H1 (cell line): ENCODE measurements at regions not wholly inside any gene's neighbourhood (a gene's known extent, or its start where the extent isn't known, plus 50 kb on each side); places are given as distances from the start of the nearest gene placed in this dataset.
"Not testable (repeated sequence)": the region's sequence is repeated elsewhere in the genome, so short reads cannot be mapped to it uniquely, and the experiment has no call there.

Experiments used
- CTCF ChIA-PET: fragments of 300-600 bp; sonication (Branson Sonifier 250); formaldehyde crosslinking; loops from one replicate; lab custom pipeline; 2021; ENCODE audit not compliant: partially characterized antibody; lab: Charles Lee
- POLR2A ChIA-PET: fragments of 300-600 bp; sonication (Branson Sonifier 250); formaldehyde crosslinking; loops from one replicate; lab custom pipeline; 2021; ENCODE audit warnings: inconsistent platforms; ENCODE audit not compliant: partially characterized antibody; lab: Charles Lee
- DNase-seq, 2 experiments: peaks; one replicate each; pipeline versions ENCODE4 v3.0.0 to v3.0.0-alpha.2; 2010 to 2022; ENCODE audit warnings: low spot score in 2 of 2, low read depth in 1 of 2, mixed read lengths in 1 of 2
- FAIRE-seq: peaks from 2 replicates; lab custom pipeline; 2011; peaks lifted over from hg19 to GRCh38; lab: Jason Lieb, UNC
- H2AFZ ChIP-seq: 2 replicates; pipeline ENCODE4 v1.8.1; 2012; ENCODE audit warnings: low read length, inconsistent platforms
- H2AK5ac ChIP-seq: 2 replicates; pipeline ENCODE4 v1.6.1; 2013; ENCODE audit warnings: low read depth, low read length
- H2BK120ac ChIP-seq: replicated peaks from 2 replicates; pipeline ENCODE3; 2013; ENCODE audit warnings: low read depth, low read length, inconsistent platforms
- H2BK12ac ChIP-seq: 2 replicates; pipeline ENCODE4 v1.6.1; 2013; ENCODE audit warnings: low read depth, low read length
- H2BK15ac ChIP-seq: 2 replicates; pipeline ENCODE4 v1.6.1; 2013; ENCODE audit warnings: low read length
- H2BK20ac ChIP-seq: 2 replicates; pipeline ENCODE4 v1.6.1; 2013; ENCODE audit warnings: low read length
- H2BK5ac ChIP-seq: 2 replicates; pipeline ENCODE4 v1.6.1; 2013; ENCODE audit warnings: low read depth, low read length
- H3K14ac ChIP-seq: 2 replicates; pipeline ENCODE4 v1.6.1; 2013; ENCODE audit warnings: inconsistent platforms; ENCODE audit not compliant: insufficient read length
- H3K18ac ChIP-seq: 2 replicates; pipeline ENCODE4 v1.6.1; 2013; ENCODE audit warnings: low read length; ENCODE audit errors: extremely low read depth
- H3K23ac ChIP-seq: 2 replicates; pipeline ENCODE4 v1.6.1; 2013; ENCODE audit warnings: inconsistent platforms; ENCODE audit not compliant: insufficient read length
- H3K23me2 ChIP-seq: 2 replicates; pipeline ENCODE4 v1.6.1; 2013; ENCODE audit warnings: low read depth, low read length
- H3K27ac ChIP-seq: 2 replicates; pipeline ENCODE4 v1.6.1; 2011; ENCODE audit warnings: low read depth, low read length, inconsistent platforms
- H3K27me3 ChIP-seq, 4 experiments: replicated peaks in 1 of 4; 1 replicate in 1 of 4; 2 replicates in 3 of 4; pipeline versions ENCODE4 v1.6.1 to v1.8.1; 2011 to 2013; ENCODE audit warnings: low read length in 3 of 4, mild to moderate bottlenecking in 3 of 4, inconsistent platforms in 2 of 4, mixed read lengths in 2 of 4, moderate library complexity in 1 of 4; ENCODE audit not compliant: control insufficient read depth in 3 of 4, insufficient read depth in 3 of 4; ENCODE audit errors: extremely low read depth in 1 of 4
- H3K36me3 ChIP-seq, 4 experiments: 2 replicates each; pipeline versions ENCODE4 v1.6.1 to v1.8.1; 2011 to 2013; ENCODE audit warnings: mild to moderate bottlenecking in 4 of 4, low read length in 3 of 4, moderate library complexity in 2 of 4, control low read depth in 1 of 4, inconsistent platforms in 1 of 4; ENCODE audit not compliant: insufficient read depth in 4 of 4, control insufficient read depth in 2 of 4
- H3K4ac ChIP-seq: replicated peaks from 2 replicates; pipeline ENCODE3; 2013; ENCODE audit warnings: low read length, low read depth, mixed read lengths, inconsistent platforms; ENCODE audit not compliant: insufficient read length
- H3K4me1 ChIP-seq, 4 experiments: replicated peaks in 1 of 4; 1 replicate in 1 of 4; 2 replicates in 3 of 4; pipeline versions ENCODE4 v1.6.1 to v1.8.1; 2011 to 2013; ENCODE audit warnings: low read length in 3 of 4, inconsistent platforms in 2 of 4, mixed read lengths in 1 of 4; ENCODE audit not compliant: insufficient read depth in 4 of 4, control insufficient read depth in 3 of 4
- H3K4me2 ChIP-seq, 2 experiments: 2 replicates each; pipeline versions ENCODE4 v1.6.1 to v1.8.1; 2011 to 2013; ENCODE audit warnings: low read depth in 2 of 2, low read length in 2 of 2, control low read depth in 1 of 2, inconsistent platforms in 1 of 2, mild to moderate bottlenecking in 1 of 2; ENCODE audit not compliant: insufficient read depth in 1 of 2
- H3K4me3 ChIP-seq, 4 experiments: fragments of 200-600, 300-600 bp in 1 of 4; sonication (generic), shearing (Covaris generic), sonication (Bioruptor Twin) in 1 of 4; 2 replicates each; pipeline versions ENCODE4 v1.5.1 to v1.8.1; 2011 to 2016; ENCODE audit warnings: low read length in 4 of 4, low read depth in 3 of 4, control low read depth in 2 of 4, inconsistent platforms in 2 of 4, mild to moderate bottlenecking in 2 of 4, mixed read lengths in 1 of 4, moderate library complexity in 1 of 4; ENCODE audit not compliant: insufficient read depth in 2 of 4; ENCODE audit errors: extremely low read depth in 1 of 4
- H3K56ac ChIP-seq: replicated peaks from 2 replicates; pipeline ENCODE3; 2013; ENCODE audit warnings: low read depth, mild to moderate bottlenecking, mixed read lengths, low read length, inconsistent platforms; ENCODE audit not compliant: insufficient read length
- H3K79me1 ChIP-seq: 2 replicates; pipeline ENCODE4 v1.6.1; 2013; ENCODE audit warnings: low read depth, low read length, control low read depth
- H3K79me2 ChIP-seq, 2 experiments: 2 replicates each; pipeline versions ENCODE4 v1.6.1 to v1.8.1; 2012 to 2013; ENCODE audit warnings: low read length in 2 of 2, mild to moderate bottlenecking in 2 of 2, inconsistent platforms in 1 of 2; ENCODE audit not compliant: insufficient read depth in 2 of 2, control insufficient read depth in 1 of 2
- H3K9ac ChIP-seq, 4 experiments: replicated peaks in 1 of 4; 1 replicate in 1 of 4; 2 replicates in 3 of 4; pipeline versions ENCODE4 v1.6.1 to v1.8.1; 2011 to 2013; ENCODE audit warnings: low read depth in 3 of 4, low read length in 3 of 4, control low read depth in 2 of 4, mild to moderate bottlenecking in 2 of 4, moderate library complexity in 2 of 4, inconsistent platforms in 1 of 4; ENCODE audit errors: extremely low read depth in 1 of 4
- H3K9me3 ChIP-seq, 2 experiments: 2 replicates each; pipeline versions ENCODE4 v1.6.1 to v1.8.1; 2012 to 2013; ENCODE audit warnings: mild to moderate bottlenecking in 2 of 2, moderate library complexity in 2 of 2, control low read depth in 1 of 2, inconsistent platforms in 1 of 2, low read depth in 1 of 2, low read length in 1 of 2, mixed read lengths in 1 of 2; ENCODE audit not compliant: insufficient read depth in 2 of 2
- H4K20me1 ChIP-seq, 2 experiments: replicated peaks in 1 of 2; 2 replicates each; pipeline versions ENCODE3 to v1.8.1; 2011 to 2013; ENCODE audit warnings: inconsistent platforms in 2 of 2, low read length in 2 of 2, mild to moderate bottlenecking in 1 of 2; ENCODE audit not compliant: insufficient read depth in 2 of 2, control insufficient read depth in 1 of 2
- H4K5ac ChIP-seq: 2 replicates; pipeline ENCODE4 v1.6.1; 2013; ENCODE audit warnings: low read length, low read depth, mixed read lengths, inconsistent platforms; ENCODE audit not compliant: insufficient read length
- H4K8ac ChIP-seq: 2 replicates; pipeline ENCODE4 v1.8.0; 2013; ENCODE audit warnings: mild to moderate bottlenecking, moderate library complexity, low read length, inconsistent platforms; ENCODE audit not compliant: insufficient read depth; ENCODE audit errors: extremely low read depth
- H4K91ac ChIP-seq: replicated peaks from 2 replicates; pipeline ENCODE3; 2013; ENCODE audit warnings: low read length, mixed read lengths, inconsistent platforms; ENCODE audit not compliant: insufficient read length
- WGBS, 2 experiments: shearing (Covaris generic) in 1 of 2; methylation state at CpG; one replicate each; pipeline versions ENCODE4 v1.1.6 to v1.1.7; 2013 to 2015; ENCODE audit warnings: low lambda C conversion rate in 2 of 2, mixed read lengths in 2 of 2, inconsistent platforms in 1 of 2, low coverage in 1 of 2, missing lambda C conversion rate in 1 of 2; ENCODE audit not compliant: insufficient replicate concordance in 2 of 2, insufficient coverage in 1 of 2, insufficient read length in 1 of 2; ENCODE audit errors: extremely low coverage in 1 of 2, missing lambda C conversion rate in 1 of 2; 5-methylcytosine and 5-hydroxymethylcytosine counted together

DNA sequence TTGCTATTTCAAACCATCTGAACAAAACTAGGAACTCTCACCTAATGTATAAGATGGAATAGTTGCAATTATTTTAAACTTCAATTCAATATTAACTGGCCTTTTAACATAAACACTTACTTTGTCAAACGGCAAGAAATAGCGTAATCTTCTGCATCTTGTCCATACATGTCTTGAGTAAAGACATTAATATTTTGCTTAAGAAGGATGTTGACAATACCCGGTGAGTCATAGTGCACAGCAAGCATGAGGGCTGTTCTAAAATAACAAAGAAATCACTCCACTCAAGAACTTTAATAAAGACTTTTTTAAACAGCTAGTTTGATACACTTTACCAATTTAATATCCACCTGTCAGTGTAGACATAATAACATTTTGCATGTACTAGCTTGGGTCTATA lies 240.9 kb downstream of the LIPI start:
- H2AK5ac ChIP-seq, H2BK120ac ChIP-seq, H4K8ac ChIP-seq, H3K9ac ChIP-seq, H4K20me1 ChIP-seq, POLR2A ChIA-PET, H3K79me1 ChIP-seq, H2BK20ac ChIP-seq, H3K23me2 ChIP-seq, H2BK5ac ChIP-seq, H3K36me3 ChIP-seq, H3K18ac ChIP-seq, H3K27me3 ChIP-seq, DNase-seq, H3K14ac ChIP-seq, H4K91ac ChIP-seq, FAIRE-seq, H2BK15ac ChIP-seq, H4K5ac ChIP-seq, H3K23ac ChIP-seq, H2BK12ac ChIP-seq, CTCF ChIA-PET, H3K4me3 ChIP-seq, H3K79me2 ChIP-seq, H3K27ac ChIP-seq, H3K4ac ChIP-seq, H3K4me2 ChIP-seq, H3K56ac ChIP-seq, H2AFZ ChIP-seq, H3K4me1 ChIP-seq: not testable (repeated sequence)
- 80% methylated on average over 3 of the region's 3 CpGs; no CpG with 5 or more reads in 1 of the 2 experiments for WGBS, 2 experiments
- H3K9me3 ChIP-seq = peaks cover 0 to 13% of the 10 kb centered on the region in 2 experiments; a peak in 2 of 4 replicates

DNA sequence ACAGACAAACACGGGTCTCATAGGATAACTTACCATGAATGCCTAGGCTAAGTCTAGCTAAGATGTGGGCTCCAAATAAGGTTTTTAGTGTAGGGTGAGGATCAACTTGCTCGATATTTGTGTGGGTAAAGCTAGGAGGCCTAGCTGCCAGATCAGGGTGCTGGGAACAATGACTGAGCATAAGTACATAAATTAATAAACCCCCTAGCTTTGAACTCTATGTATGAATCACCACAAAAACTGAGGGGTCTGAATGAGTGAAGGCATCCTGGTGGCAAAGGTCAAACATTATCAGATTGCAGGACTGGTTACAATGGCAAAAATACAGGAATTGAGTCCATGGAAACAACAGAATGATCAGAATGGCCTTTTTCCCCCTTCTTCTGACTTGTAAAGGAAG lies 241.8 kb downstream of the LIPI start:
- CTCF ChIA-PET = not testable (repeated sequence)

More for the DNA sequence above, 241.8 kb downstream of the LIPI start:
- H2AFZ ChIP-seq, H4K20me1 ChIP-seq, H3K4me1 ChIP-seq, H4K91ac ChIP-seq, H2BK15ac ChIP-seq, H2BK20ac ChIP-seq, H3K14ac ChIP-seq, H3K27me3 ChIP-seq, H2BK5ac ChIP-seq, H2BK120ac ChIP-seq, H3K4me2 ChIP-seq, H3K23ac ChIP-seq, DNase-seq, H3K27ac ChIP-seq, H3K79me2 ChIP-seq, H3K79me1 ChIP-seq, H4K5ac ChIP-seq, H3K56ac ChIP-seq, H3K23me2 ChIP-seq, H3K36me3 ChIP-seq, H3K4ac ChIP-seq, H3K9ac ChIP-seq, FAIRE-seq, H4K8ac ChIP-seq, H2BK12ac ChIP-seq, POLR2A ChIA-PET, H2AK5ac ChIP-seq, H3K18ac ChIP-seq, H3K4me3 ChIP-seq: not testable (repeated sequence)
- peaks cover 0 to 13% of the 10 kb centered on the region in 2 experiments; a peak in 2 of 4 replicates for H3K9me3 ChIP-seq
- WGBS, 2 experiments = 85% methylated on average over 2 of the region's 2 CpGs; no CpG with 5 or more reads in 1 of the 2 experiments
